ENCODE measurements at regions not wholly inside any gene's neighbourhood (a gene's known extent, or its start where the extent isn't known, plus 50 kb on each side); places are given as distances from the start of the nearest gene placed in this dataset.
"Not testable (repeated sequence)": the region's sequence is repeated elsewhere in the genome, so short reads cannot be mapped to it uniquely, and the experiment has no call there.

DNA sequence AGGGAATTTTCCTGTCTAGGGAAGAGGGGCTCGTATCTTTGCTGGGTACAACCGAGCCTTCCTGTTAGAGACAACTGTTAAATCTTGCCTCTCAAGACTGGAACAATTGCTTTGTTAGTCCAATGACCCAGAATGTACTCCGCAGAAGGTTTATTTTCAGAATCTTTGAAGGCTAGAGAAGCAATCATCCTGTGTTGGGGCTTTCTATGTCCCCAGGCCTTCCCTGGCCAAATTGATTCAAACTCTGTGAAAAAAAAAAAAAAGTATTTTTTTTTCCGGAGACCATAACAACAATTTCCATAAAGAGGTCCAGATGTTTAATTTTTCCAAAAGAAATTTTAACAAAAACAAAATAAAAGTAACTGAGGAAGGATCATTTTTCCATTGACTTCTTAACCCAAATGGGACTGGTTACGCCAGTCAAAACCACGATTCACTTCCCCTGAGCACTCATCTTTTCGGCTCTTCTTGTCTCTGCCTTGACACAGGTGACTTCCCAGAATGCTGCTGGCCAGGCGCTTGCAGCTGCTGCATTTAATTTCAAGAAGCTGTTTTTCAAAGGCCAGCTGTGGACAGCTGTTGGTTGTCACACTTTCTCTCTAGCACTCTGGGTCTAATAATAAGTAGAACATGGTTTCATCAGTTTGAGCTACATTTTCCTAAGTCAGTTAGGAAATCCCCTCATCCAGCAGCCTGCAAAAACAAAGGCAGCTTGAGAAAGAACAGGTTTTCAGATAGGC, 81.6 kb upstream of the MANSC4 start:
- peak in 1 of 5 experiments; percentile 63 for DNase-seq

DNA sequence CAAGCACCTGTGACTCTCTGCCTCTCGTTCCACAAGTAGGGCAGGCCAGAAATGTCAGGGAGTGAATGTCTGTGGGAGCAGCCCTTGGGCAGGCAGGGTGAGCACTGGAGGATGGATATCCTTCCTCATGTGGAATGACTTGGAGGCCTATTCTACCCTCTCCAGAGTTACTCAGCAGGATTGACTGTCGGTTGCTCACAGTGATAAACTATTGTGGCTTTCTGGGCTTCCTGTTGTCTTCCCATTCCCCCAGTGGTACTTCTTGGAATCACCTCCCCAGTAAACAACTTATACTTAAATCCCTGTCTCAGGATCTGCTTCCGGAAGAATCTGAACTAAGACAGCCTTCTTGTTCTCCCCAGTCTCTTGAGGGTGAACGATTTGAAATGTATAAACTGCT, 79.6 kb upstream of the MANSC4 start:
- no peak for DNase-seq

DNA sequence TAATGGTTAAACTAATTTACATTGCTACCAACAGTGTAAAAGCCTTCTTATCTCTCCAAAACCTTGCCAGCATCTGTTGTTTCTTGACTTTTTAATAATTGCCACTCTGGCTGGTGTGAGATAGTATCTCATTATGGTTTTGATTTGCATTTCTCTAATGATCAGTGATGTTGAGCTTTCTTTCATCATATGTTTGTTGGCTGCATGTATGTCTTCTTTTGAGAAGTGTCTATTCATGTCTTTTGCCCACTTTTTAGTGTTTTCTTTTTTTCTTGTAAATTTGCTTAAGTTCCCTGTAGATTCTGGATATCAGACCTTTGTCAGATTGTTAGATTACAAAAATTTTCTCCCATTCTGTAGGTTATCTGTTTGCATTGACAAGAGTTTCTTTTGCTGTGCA, 77.0 kb upstream of the MANSC4 start:
- not testable (repeated sequence) for DNase-seq

GRCh38 chr12:27852742-27853141, 72.7 kb upstream of the MANSC4 start:
- no peak for DNase-seq

Measured in T-helper 2 cell (primary cell).